Adrenal gland (tissue), 5 donors: ENCODE measurements at regions not wholly inside any gene's neighbourhood (a gene's known extent, or its start where the extent isn't known, plus 50 kb on each side); places are given as distances from the start of the nearest gene placed in this dataset.

Source experiments
- CTCF ChIP-seq, 6 experiments: fragments of 450-650 bp in 4 of 6; fragments of 200-600 bp in 2 of 6; sonication (generic) in 1 of 6; IDR thresholded peaks; 1 replicate in 5 of 6; 2 replicates in 1 of 6; pipeline versions ENCODE4 v1.5.1 to v1.8.0; 2016 to 2021; ENCODE audit warnings: antibody characterized with exemption in 6 of 6, mild to moderate bottlenecking in 2 of 6, moderate library complexity in 1 of 6
- POLR2A ChIP-seq, 2 donors: fragments of 450-650 bp; IDR thresholded peaks; one replicate each; pipeline ENCODE4 v1.6.1; 2017; ENCODE audit warnings: antibody characterized with exemption in 2 of 2, mild to moderate bottlenecking in 2 of 2, moderate library complexity in 1 of 2
- donor health status: DM: no; HTN: no; CAD: no.

- TF ChIP-seq POLR2A (IDR thresholded peaks at IDR 0.05) (no peak), CTCF (IDR thresholded peaks at IDR 0.05) (no peak)
Observed at GRCh38 chr2:4107179-4107578, 403.8 kb downstream of the DCDC2C start.
